ENCODE measurements at regions not wholly inside any gene's neighbourhood (a gene's known extent, or its start where the extent isn't known, plus 50 kb on each side); places are given as distances from the start of the nearest gene placed in this dataset.

GRCh38 chr5:82699737-82700136 lies 377.5 kb downstream of the TMEM167A start:
- Mint-ChIP-seq H3K27me3 (ENCODE audit: low read depth) (peaks cover 16% of the 10 kb centered on the region), H3K27ac (no peak overlapping the region), H3K36me3 (ENCODE audit: low read depth) (no peaks in the 10 kb centered on the region), H3K9me3 (no peaks in the 10 kb centered on the region), H3K4me1 (ENCODE audit: low read depth) (no peaks in the 10 kb centered on the region), H3K4me3 (ENCODE audit: low read depth) (no peak overlapping the region)
- no peak for DNase-seq (ENCODE audit: low spot score)
- intact Hi-C loops (cut with micrococcal nuclease): no loop called here

- Mint-ChIP-seq H3K9me3 (no peaks in the 10 kb centered on the region), H3K27ac (no peak overlapping the region), H3K36me3 (ENCODE audit: low read depth) (no peaks in the 10 kb centered on the region), H3K4me3 (ENCODE audit: low read depth) (no peak overlapping the region), H3K27me3 (ENCODE audit: low read depth) (peaks cover 16% of the 10 kb centered on the region), H3K4me1 (ENCODE audit: low read depth) (no peaks in the 10 kb centered on the region)
- intact Hi-C loops (cut with micrococcal nuclease): no loop called here
- DNase-seq (ENCODE audit: low spot score): no peak
These were observed 379.2 kb downstream of the TMEM167A start for GRCh38 chr5:82698026-82698425.

GRCh38 chr5:82694711-82695285 lies 382.4 kb downstream of the TMEM167A start:
- H3K27ac Mint-ChIP-seq: no peak overlapping the region
- intact Hi-C loops (cut with micrococcal nuclease): no loop called here

GRCh38 chr5:82692826-82693225 lies 384.4 kb downstream of the TMEM167A start:
- H3K4me1 Mint-ChIP-seq (ENCODE audit: low read depth): no peaks in the 10 kb centered on the region
- intact Hi-C loops (cut with micrococcal nuclease): no loop called here
- H3K27me3 Mint-ChIP-seq (ENCODE audit: low read depth): peaks cover 14% of the 10 kb centered on the region
- no peaks in the 10 kb centered on the region for H3K9me3 Mint-ChIP-seq
- H3K4me3 Mint-ChIP-seq (ENCODE audit: low read depth): no peak overlapping the region
- no peaks in the 10 kb centered on the region for H3K36me3 Mint-ChIP-seq (ENCODE audit: low read depth)
- no peak overlapping the region for H3K27ac Mint-ChIP-seq
- DNase-seq (ENCODE audit: low spot score): no peak

More at GRCh38 chr5:82694711-82695285, 382.4 kb downstream of the TMEM167A start:
- Mint-ChIP-seq H3K27me3 (ENCODE audit: low read depth) (peaks cover 19% of the 10 kb centered on the region), H3K9me3 (no peaks in the 10 kb centered on the region), H3K36me3 (ENCODE audit: low read depth) (no peaks in the 10 kb centered on the region), H3K4me1 (ENCODE audit: low read depth) (no peaks in the 10 kb centered on the region), H3K4me3 (ENCODE audit: low read depth) (no peak overlapping the region)
- no peak for DNase-seq (ENCODE audit: low spot score)

GRCh38 chr5:82684659-82685058 lies 392.5 kb downstream of the TMEM167A start:
- DNase-seq (ENCODE audit: low spot score): no peak
- Mint-ChIP-seq H3K36me3 (ENCODE audit: low read depth) (peaks cover 3% of the 10 kb centered on the region), H3K27ac (no peak overlapping the region), H3K27me3 (ENCODE audit: low read depth) (peaks cover 19% of the 10 kb centered on the region), H3K4me1 (ENCODE audit: low read depth) (no peaks in the 10 kb centered on the region), H3K4me3 (ENCODE audit: low read depth) (no peak overlapping the region), H3K9me3 (peaks cover 14% of the 10 kb centered on the region)
- intact Hi-C loops (cut with micrococcal nuclease): no loop called here

- intact Hi-C loops (cut with micrococcal nuclease): no loop called here
- Mint-ChIP-seq H3K27me3 (ENCODE audit: low read depth) (peaks cover 19% of the 10 kb centered on the region), H3K4me3 (ENCODE audit: low read depth) (no peak overlapping the region), H3K27ac (no peak overlapping the region), H3K9me3 (peaks cover 18% of the 10 kb centered on the region), H3K36me3 (ENCODE audit: low read depth) (peaks cover 3% of the 10 kb centered on the region), H3K4me1 (ENCODE audit: low read depth) (no peaks in the 10 kb centered on the region)
- DNase-seq (ENCODE audit: low spot score): no peak
These were observed 393.0 kb downstream of the TMEM167A start for GRCh38 chr5:82684165-82684564.

GRCh38 chr5:82679660-82680059 lies 397.5 kb downstream of the TMEM167A start:
- Mint-ChIP-seq H3K27ac (no peak overlapping the region), H3K4me3 (ENCODE audit: low read depth) (no peak overlapping the region), H3K4me1 (ENCODE audit: low read depth) (peaks cover 22% of the 10 kb centered on the region), H3K9me3 (peaks cover 48% of the 10 kb centered on the region), H3K36me3 (ENCODE audit: low read depth) (peaks cover 34% of the 10 kb centered on the region), H3K27me3 (ENCODE audit: low read depth) (peaks cover 5% of the 10 kb centered on the region)
- intact Hi-C loops (cut with micrococcal nuclease): loop anchor here (10.0 kb wide), 1 partner anchor 395 kb away; the partner anchor contains the start of genes TMEM167A and XRCC4
- DNase-seq (ENCODE audit: low spot score): no peak

GRCh38 chr5:82676661-82677060 lies 398.5 kb upstream of the RPS23 start:
- Mint-ChIP-seq H3K36me3 (ENCODE audit: low read depth) (peaks cover 56% of the 10 kb centered on the region), H3K27ac (peak overlapping the region; percentile 87), H3K9me3 (peaks cover 72% of the 10 kb centered on the region), H3K4me1 (ENCODE audit: low read depth) (peaks cover 22% of the 10 kb centered on the region), H3K27me3 (ENCODE audit: low read depth) (no peaks in the 10 kb centered on the region), H3K4me3 (ENCODE audit: low read depth) (peak overlapping the region; percentile 31)
- peak; percentile 14 for DNase-seq (ENCODE audit: low spot score)
- intact Hi-C loops (cut with micrococcal nuclease): loop anchor here (2.0 to 10.0 kb wide), 2 partner anchors 320 to 398 kb away; partner anchors contain the start of genes TMEM167A and XRCC4

GRCh38 chr5:82674671-82675070 lies 396.5 kb upstream of the RPS23 start:
- H3K36me3 Mint-ChIP-seq (ENCODE audit: low read depth): peaks cover 58% of the 10 kb centered on the region
- no peak overlapping the region for H3K27ac Mint-ChIP-seq
- H3K27me3 Mint-ChIP-seq (ENCODE audit: low read depth): no peaks in the 10 kb centered on the region
- H3K9me3 Mint-ChIP-seq: peaks cover 70% of the 10 kb centered on the region
- intact Hi-C loops (cut with micrococcal nuclease): loop anchor here (10.0 kb wide), 1 partner anchor 400 kb away; the partner anchor contains the start of genes TMEM167A and XRCC4
- H3K4me3 Mint-ChIP-seq (ENCODE audit: low read depth): no peak overlapping the region
- DNase-seq (ENCODE audit: low spot score): no peak
- peaks cover 22% of the 10 kb centered on the region for H3K4me1 Mint-ChIP-seq (ENCODE audit: low read depth)

- DNase-seq (ENCODE audit: low spot score): no peak
- intact Hi-C loops (cut with micrococcal nuclease): loop anchor here (10.0 kb wide), 1 partner anchor 402 kb away; the partner anchor contains the start of genes TMEM167A and XRCC4
- H3K27ac Mint-ChIP-seq: no peak overlapping the region
- H3K9me3 Mint-ChIP-seq: peaks cover 63% of the 10 kb centered on the region
- peaks cover 22% of the 10 kb centered on the region for H3K4me1 Mint-ChIP-seq (ENCODE audit: low read depth)
- no peak overlapping the region for H3K4me3 Mint-ChIP-seq (ENCODE audit: low read depth)
- no peaks in the 10 kb centered on the region for H3K27me3 Mint-ChIP-seq (ENCODE audit: low read depth)
- H3K36me3 Mint-ChIP-seq (ENCODE audit: low read depth): peaks cover 58% of the 10 kb centered on the region
These were observed 395.1 kb upstream of the RPS23 start for GRCh38 chr5:82673057-82673809.

- DNase-seq (ENCODE audit: low spot score): no peak
- H3K4me3 Mint-ChIP-seq (ENCODE audit: low read depth): no peak overlapping the region
- intact Hi-C loops (cut with micrococcal nuclease): loop anchor here (10.0 kb wide), 1 partner anchor 404 kb away; the partner anchor contains the start of genes TMEM167A and XRCC4
- peaks cover 2% of the 10 kb centered on the region for H3K4me1 Mint-ChIP-seq (ENCODE audit: low read depth)
- H3K36me3 Mint-ChIP-seq (ENCODE audit: low read depth): peaks cover 37% of the 10 kb centered on the region
- H3K9me3 Mint-ChIP-seq: peaks cover 41% of the 10 kb centered on the region
- H3K27ac Mint-ChIP-seq: no peak overlapping the region
- peaks cover 3% of the 10 kb centered on the region for H3K27me3 Mint-ChIP-seq (ENCODE audit: low read depth)
These were observed 392.5 kb upstream of the RPS23 start for GRCh38 chr5:82670692-82671091.

- intact Hi-C loops (cut with micrococcal nuclease): loop anchor here (10.0 kb wide), 1 partner anchor 405 kb away; the partner anchor contains the start of genes TMEM167A and XRCC4
- DNase-seq (ENCODE audit: low spot score): no peak
These were observed 391.6 kb upstream of the RPS23 start for GRCh38 chr5:82669720-82670119.

GRCh38 chr5:82666312-82666711 lies 388.2 kb upstream of the RPS23 start:
- no peaks in the 10 kb centered on the region for H3K9me3 Mint-ChIP-seq
- no peak for DNase-seq (ENCODE audit: low spot score)
- no peaks in the 10 kb centered on the region for H3K36me3 Mint-ChIP-seq (ENCODE audit: low read depth)
- H3K4me3 Mint-ChIP-seq (ENCODE audit: low read depth): no peak overlapping the region
- intact Hi-C loops (cut with micrococcal nuclease): no loop called here
- peaks cover 6% of the 10 kb centered on the region for H3K4me1 Mint-ChIP-seq (ENCODE audit: low read depth)
- peaks cover 3% of the 10 kb centered on the region for H3K27me3 Mint-ChIP-seq (ENCODE audit: low read depth)
- no peak overlapping the region for H3K27ac Mint-ChIP-seq

More at GRCh38 chr5:82669720-82670119, 391.6 kb upstream of the RPS23 start:
- Mint-ChIP-seq H3K27me3 (ENCODE audit: low read depth) (peaks cover 3% of the 10 kb centered on the region), H3K9me3 (peaks cover 31% of the 10 kb centered on the region), H3K36me3 (ENCODE audit: low read depth) (peaks cover 28% of the 10 kb centered on the region), H3K27ac (no peak overlapping the region), H3K4me3 (ENCODE audit: low read depth) (no peak overlapping the region), H3K4me1 (ENCODE audit: low read depth) (peaks cover 2% of the 10 kb centered on the region)
